H9 (cell line): ENCODE measurements at regions not wholly inside any gene's neighbourhood (a gene's known extent, or its start where the extent isn't known, plus 50 kb on each side); places are given as distances from the start of the nearest gene placed in this dataset.

Experiments
- DNase-seq: peaks from one replicate; pipeline ENCODE4 v3.0.0-alpha.2; 2017
- H2AFZ ChIP-seq: one replicate; pipeline ENCODE4 v1.6.1; 2013; ENCODE audit warnings: mild to moderate bottlenecking, low read length, control low read depth, moderate library complexity
- H2AK5ac ChIP-seq: 2 replicates; pipeline ENCODE4 v1.6.1; 2013; ENCODE audit warnings: low read length, control low read depth, mixed read lengths; ENCODE audit not compliant: insufficient read length
- H2BK120ac ChIP-seq: one replicate; pipeline ENCODE4 v1.6.1; 2013; ENCODE audit warnings: low read depth, mild to moderate bottlenecking, low read length, control low read depth, inconsistent platforms; ENCODE audit not compliant: poor library complexity, severe bottlenecking
- H2BK12ac ChIP-seq: 2 replicates; pipeline ENCODE4 v1.6.1; 2013; ENCODE audit warnings: low read length, control low read depth, mixed read lengths, low read depth; ENCODE audit not compliant: insufficient read length
- H2BK15ac ChIP-seq: 2 replicates; pipeline ENCODE4 v1.6.1; 2013; ENCODE audit warnings: low read depth, low read length, control low read depth
- H2BK20ac ChIP-seq: one replicate; pipeline ENCODE4 v1.6.1; 2013; ENCODE audit warnings: low read depth, mild to moderate bottlenecking, low read length, control low read depth, inconsistent platforms; ENCODE audit not compliant: poor library complexity, severe bottlenecking
- H2BK5ac ChIP-seq: 2 replicates; pipeline ENCODE4 v1.6.1; 2013; ENCODE audit warnings: low read length, control low read depth, mixed read lengths; ENCODE audit not compliant: insufficient read length
- H3K14ac ChIP-seq: 2 replicates; pipeline ENCODE4 v1.6.1; 2013; ENCODE audit warnings: low read length, control low read depth; ENCODE audit not compliant: insufficient read depth
- H3K18ac ChIP-seq: 2 replicates; pipeline ENCODE4 v1.6.1; 2013; ENCODE audit warnings: low read depth, mild to moderate bottlenecking, mixed read lengths, low read length, control low read depth; ENCODE audit not compliant: insufficient read length
- H3K23ac ChIP-seq: 2 replicates; pipeline ENCODE4 v1.6.1; 2013; ENCODE audit warnings: low read length, control low read depth, mixed read lengths, low read depth; ENCODE audit not compliant: insufficient read length
- H3K23me2 ChIP-seq: 2 replicates; pipeline ENCODE4 v1.6.1; 2013; ENCODE audit warnings: low read depth, mild to moderate bottlenecking, mixed read lengths, low read length, control low read depth; ENCODE audit not compliant: insufficient read length, poor library complexity, severe bottlenecking
- H3K27ac ChIP-seq: 2 replicates; pipeline ENCODE4 v1.5.1; 2013; ENCODE audit warnings: low read length, control low read depth, mixed read lengths, low read depth; ENCODE audit not compliant: insufficient read length
- H3K27me3 ChIP-seq: 2 replicates; pipeline ENCODE4 v1.6.1; 2013; ENCODE audit warnings: low read length, control low read depth, inconsistent platforms; ENCODE audit not compliant: insufficient read depth
- H3K4ac ChIP-seq: 2 replicates; pipeline ENCODE4 v1.6.1; 2013; ENCODE audit warnings: low read depth, mild to moderate bottlenecking, control low read depth, inconsistent platforms, low read length, moderate library complexity
- H3K4me1 ChIP-seq: 2 replicates; pipeline ENCODE4 v1.6.1; 2013; ENCODE audit warnings: low read length, control low read depth, inconsistent platforms; ENCODE audit not compliant: insufficient read depth
- H3K4me2 ChIP-seq: 2 replicates; pipeline ENCODE4 v1.6.1; 2013; ENCODE audit warnings: low read length, control low read depth, mixed read lengths; ENCODE audit not compliant: insufficient read length, insufficient read depth
- H3K56ac ChIP-seq: 2 replicates; pipeline ENCODE4 v1.6.1; 2013; ENCODE audit warnings: low read depth, mild to moderate bottlenecking, mixed read lengths, low read length, control low read depth; ENCODE audit not compliant: insufficient read length
- H3K79me1 ChIP-seq: 2 replicates; pipeline ENCODE4 v1.6.1; 2013; ENCODE audit warnings: low read depth, mild to moderate bottlenecking, moderate library complexity, low read length, control low read depth, inconsistent platforms; ENCODE audit not compliant: insufficient read depth, poor library complexity, severe bottlenecking
- H3K79me2 ChIP-seq: 2 replicates; pipeline ENCODE4 v1.6.1; 2013; ENCODE audit warnings: low read length, control low read depth, inconsistent platforms; ENCODE audit not compliant: insufficient read depth
- H3K9ac ChIP-seq: 2 replicates; pipeline ENCODE4 v1.6.1; 2013; ENCODE audit warnings: low read length, control low read depth, mixed read lengths; ENCODE audit not compliant: insufficient read length; ENCODE audit errors: extremely low read depth
- H3K9me3 ChIP-seq: one replicate; pipeline ENCODE4 v1.6.1; 2013; ENCODE audit warnings: low read depth, low read length, inconsistent platforms; ENCODE audit not compliant: control insufficient read depth
- H3T11ph ChIP-seq: one replicate; pipeline ENCODE4 v1.6.1; 2013; ENCODE audit warnings: mild to moderate bottlenecking, low read length, control low read depth, inconsistent platforms
- H4K20me1 ChIP-seq: one replicate; pipeline ENCODE4 v1.6.1; 2013; ENCODE audit not compliant: control insufficient read depth, insufficient read length, insufficient read depth
- H4K5ac ChIP-seq: 2 replicates; pipeline ENCODE4 v1.6.1; 2013; ENCODE audit warnings: low read depth, mild to moderate bottlenecking, mixed read lengths, low read length, control low read depth; ENCODE audit not compliant: insufficient read length
- H4K8ac ChIP-seq: replicated peaks from 2 replicates; pipeline ENCODE4 v1.6.1; 2013; ENCODE audit warnings: low read length, control low read depth, mixed read lengths, low read depth; ENCODE audit not compliant: insufficient read length
- H4K91ac ChIP-seq: 2 replicates; pipeline ENCODE4 v1.6.1; 2013; ENCODE audit warnings: low read depth, mild to moderate bottlenecking, moderate library complexity, mixed read lengths, low read length, control low read depth; ENCODE audit not compliant: insufficient read length
- H3K27ac Mint-ChIP-seq, 3 experiments: 2 replicates in 2 of 3; 3 replicates in 1 of 3; pipeline ENCODE4 v1.8.0; 2020 to 2021; ENCODE audit warnings: mixed read lengths in 3 of 3, mild to moderate bottlenecking in 1 of 3, moderate library complexity in 1 of 3
- H3K27me3 Mint-ChIP-seq: 2 replicates; pipeline ENCODE4 v1.8.0; 2021; ENCODE audit warnings: low read depth, mild to moderate bottlenecking, moderate library complexity, mixed read lengths
- H3K36me3 Mint-ChIP-seq, 3 experiments: 2 replicates in 2 of 3; 3 replicates in 1 of 3; pipeline ENCODE4 v1.8.0; 2020 to 2021; ENCODE audit warnings: low read depth in 3 of 3, mixed read lengths in 3 of 3; ENCODE audit not compliant: insufficient read depth in 1 of 3
- H3K4me1 Mint-ChIP-seq, 2 experiments: 2 replicates each; pipeline ENCODE4 v1.8.0; 2020; ENCODE audit warnings: mixed read lengths in 2 of 2
- H3K4me3 Mint-ChIP-seq, 2 experiments: 2 replicates in 1 of 2; 3 replicates in 1 of 2; pipeline ENCODE4 v1.8.0; 2020 to 2021; ENCODE audit warnings: mild to moderate bottlenecking in 2 of 2, mixed read lengths in 2 of 2, moderate library complexity in 1 of 2
- H3K9me3 Mint-ChIP-seq, 2 experiments: 2 replicates in 1 of 2; 3 replicates in 1 of 2; pipeline ENCODE4 v1.8.0; 2020; ENCODE audit warnings: mild to moderate bottlenecking in 2 of 2, mixed read lengths in 2 of 2, moderate library complexity in 1 of 2
- WGBS: extraction: QIAGEN DNeasy Blood & Tissue Kit; methylation state at CpG from one replicate; pipeline ENCODE4 v1.1.7; 2013; ENCODE audit warnings: missing lambda C conversion rate, low lambda C conversion rate, mixed read lengths; ENCODE audit not compliant: insufficient read length; ENCODE audit errors: extremely low coverage; 5-methylcytosine and 5-hydroxymethylcytosine counted together
- TF ChIP-seq, protein P1 (sequence below): fragments of 200-600 bp; sonication (generic); conservative IDR thresholded peaks from 3 replicates; pipeline ENCODE4 v1.8.0; 2021; ENCODE audit warnings: antibody characterized with exemption, mild to moderate bottlenecking

DNA sequence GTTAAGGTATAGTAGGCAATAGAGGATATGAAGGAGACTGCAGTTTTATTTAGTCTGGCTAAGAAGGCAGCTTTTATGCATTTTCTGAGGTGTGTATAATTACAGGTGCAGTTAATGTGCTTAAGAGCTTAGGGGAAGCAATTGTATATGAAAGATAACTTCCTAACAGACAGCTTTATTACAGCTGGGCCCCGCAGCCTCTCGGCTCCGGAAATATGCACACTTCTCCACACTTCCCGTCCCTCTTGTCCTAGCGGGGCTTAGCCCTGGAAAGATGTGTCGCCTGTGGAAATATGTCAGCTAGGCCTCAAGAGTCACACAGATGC, 178.4 kb upstream of the ARID1B start:
- no peak overlapping the region for H3K56ac ChIP-seq
- no peak overlapping the region for H3T11ph ChIP-seq
- peaks cover 5% of the 10 kb centered on the region in 2 experiments for H3K9me3 Mint-ChIP-seq
- no peak overlapping the region for H2AK5ac ChIP-seq
- H2BK5ac ChIP-seq: no peak overlapping the region
- H2BK20ac ChIP-seq: no peak overlapping the region
- H2AFZ ChIP-seq: no peak overlapping the region
- H2BK12ac ChIP-seq: no peak overlapping the region
- no peak for DNase-seq
- H2BK120ac ChIP-seq: no peak overlapping the region
- H4K5ac ChIP-seq: no peak overlapping the region
- no peak overlapping the region; a peak in 1 of 7 replicates for H3K27ac Mint-ChIP-seq
- peaks cover 4% of the 10 kb centered on the region for H3K9me3 ChIP-seq
- no peak overlapping the region for H2BK15ac ChIP-seq
- H3K27me3 Mint-ChIP-seq: peaks cover 3% of the 10 kb centered on the region
- no peaks in the 10 kb centered on the region for H3K4me1 ChIP-seq
- H3K4ac ChIP-seq: no peak overlapping the region
- H3K18ac ChIP-seq: no peak overlapping the region
- no peak overlapping the region for H3K27ac ChIP-seq
- H3K4me3 Mint-ChIP-seq: no peak overlapping the region; a peak in 1 of 5 replicates
- TF ChIP-seq, protein P1, sequence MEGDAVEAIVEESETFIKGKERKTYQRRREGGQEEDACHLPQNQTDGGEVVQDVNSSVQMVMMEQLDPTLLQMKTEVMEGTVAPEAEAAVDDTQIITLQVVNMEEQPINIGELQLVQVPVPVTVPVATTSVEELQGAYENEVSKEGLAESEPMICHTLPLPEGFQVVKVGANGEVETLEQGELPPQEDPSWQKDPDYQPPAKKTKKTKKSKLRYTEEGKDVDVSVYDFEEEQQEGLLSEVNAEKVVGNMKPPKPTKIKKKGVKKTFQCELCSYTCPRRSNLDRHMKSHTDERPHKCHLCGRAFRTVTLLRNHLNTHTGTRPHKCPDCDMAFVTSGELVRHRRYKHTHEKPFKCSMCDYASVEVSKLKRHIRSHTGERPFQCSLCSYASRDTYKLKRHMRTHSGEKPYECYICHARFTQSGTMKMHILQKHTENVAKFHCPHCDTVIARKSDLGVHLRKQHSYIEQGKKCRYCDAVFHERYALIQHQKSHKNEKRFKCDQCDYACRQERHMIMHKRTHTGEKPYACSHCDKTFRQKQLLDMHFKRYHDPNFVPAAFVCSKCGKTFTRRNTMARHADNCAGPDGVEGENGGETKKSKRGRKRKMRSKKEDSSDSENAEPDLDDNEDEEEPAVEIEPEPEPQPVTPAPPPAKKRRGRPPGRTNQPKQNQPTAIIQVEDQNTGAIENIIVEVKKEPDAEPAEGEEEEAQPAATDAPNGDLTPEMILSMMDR: no peak
- no peaks in the 10 kb centered on the region for H3K23me2 ChIP-seq
- no peak overlapping the region for H4K91ac ChIP-seq
- H3K79me2 ChIP-seq: no peaks in the 10 kb centered on the region
- H4K20me1 ChIP-seq: no peaks in the 10 kb centered on the region
- H3K36me3 Mint-ChIP-seq: peaks cover 0 to 8% (median 2%) of the 10 kb centered on the region in 3 experiments; a peak in 4 of 7 replicates
- H3K4me2 ChIP-seq: no peak overlapping the region
- H3K14ac ChIP-seq: no peak overlapping the region
- no peak overlapping the region for H3K23ac ChIP-seq
- H4K8ac ChIP-seq: no peak overlapping the region
- H3K27me3 ChIP-seq: no peaks in the 10 kb centered on the region
- peaks cover 17 to 22% of the 10 kb centered on the region in 2 experiments for H3K4me1 Mint-ChIP-seq
- no peaks in the 10 kb centered on the region for H3K79me1 ChIP-seq
- no peak overlapping the region for H3K9ac ChIP-seq
- no CpG with 5 or more reads among the region's 6 CpGs for WGBS
